Activated naive CD4-positive, alpha-beta T cell treated with anti-CD3 and anti-CD28 coated beads, Interleukin-2, amount 10 ng/mL, durations not matched to agents 7 days and 5 days (primary cell): ENCODE measurements at regions not wholly inside any gene's neighbourhood (a gene's known extent, or its start where the extent isn't known, plus 50 kb on each side); places are given as distances from the start of the nearest gene placed in this dataset.
"Not testable (repeated sequence)": the region's sequence is repeated elsewhere in the genome, so short reads cannot be mapped to it uniquely, and the experiment has no call there.

Experiments used
- CTCF ChIA-PET: fragments of 350-600 bp; sonication (Branson Sonifier 250); formaldehyde crosslinking; loops from one replicate; lab custom pipeline; 2021; ENCODE audit warnings: antibody characterized with exemption; lab: Charles Lee
- DNase-seq: peaks from one replicate; pipeline ENCODE4 v3.0.0-alpha.2; 2020
- H3K27ac Mint-ChIP-seq: one replicate; pipeline ENCODE4 v1.8.0; 2021; ENCODE audit warnings: mild to moderate bottlenecking, moderate library complexity, mixed read lengths
- H3K27me3 Mint-ChIP-seq: one replicate; pipeline ENCODE4 v1.8.0; 2021; ENCODE audit warnings: mild to moderate bottlenecking, mixed read lengths
- H3K36me3 Mint-ChIP-seq: one replicate; pipeline ENCODE4 v1.8.0; 2021; ENCODE audit warnings: mixed read lengths
- H3K4me1 Mint-ChIP-seq: one replicate; pipeline ENCODE4 v1.8.0; 2021; ENCODE audit warnings: mixed read lengths
- H3K4me3 Mint-ChIP-seq: one replicate; pipeline ENCODE4 v1.8.0; 2021; ENCODE audit warnings: mild to moderate bottlenecking, moderate library complexity, mixed read lengths
- H3K9me3 Mint-ChIP-seq: one replicate; pipeline ENCODE4 v1.8.0; 2021; ENCODE audit warnings: mixed read lengths

DNA sequence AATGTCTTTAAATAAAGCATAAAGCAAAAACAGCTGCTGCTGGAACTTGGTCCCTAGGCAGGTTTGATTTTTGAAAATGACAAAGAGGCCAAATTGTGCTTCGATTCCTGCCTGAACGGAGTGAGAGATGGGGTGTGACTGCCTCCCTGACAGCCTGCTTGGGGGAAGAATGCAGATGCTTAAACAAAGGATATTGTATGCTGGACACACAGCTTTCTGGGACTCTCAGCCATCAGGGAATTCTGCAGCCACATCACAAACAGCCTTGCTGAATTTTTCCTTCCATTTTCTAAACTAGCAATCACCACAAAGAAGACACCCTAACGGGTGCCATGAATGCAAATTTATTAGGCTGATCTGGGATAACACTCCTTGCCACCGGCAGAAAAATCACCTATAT is 83.9 kb upstream of the CPEB2 start:
- H3K27me3 Mint-ChIP-seq = peaks cover 5% of the 10 kb centered on the region
- no peaks in the 10 kb centered on the region for H3K9me3 Mint-ChIP-seq
- H3K27ac Mint-ChIP-seq = no peak overlapping the region
- no peak for DNase-seq
- H3K4me3 Mint-ChIP-seq = no peak overlapping the region
- no peaks in the 10 kb centered on the region for H3K4me1 Mint-ChIP-seq
- no peaks in the 10 kb centered on the region for H3K36me3 Mint-ChIP-seq
- CTCF ChIA-PET = no interaction called here

DNA sequence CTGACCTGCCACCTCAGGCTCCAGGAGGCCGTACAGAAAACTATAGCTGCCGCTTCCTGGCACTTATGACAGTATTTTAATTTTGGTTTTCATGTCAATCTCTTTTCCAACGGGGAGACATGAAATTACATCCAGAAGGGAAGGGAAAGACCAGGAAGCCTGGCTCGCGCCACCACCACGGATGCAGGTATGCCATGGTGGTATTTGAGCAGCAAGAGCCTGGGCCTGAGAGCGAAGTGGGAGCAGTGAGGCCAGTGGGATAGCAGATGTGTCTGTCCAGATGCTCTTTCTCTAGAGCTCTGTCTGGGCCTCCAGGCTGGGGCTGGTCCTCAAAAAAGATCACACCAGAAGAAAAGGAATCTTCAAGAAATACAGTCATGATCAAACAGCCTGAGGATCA is 82.5 kb upstream of the CPEB2 start:
- no peaks in the 10 kb centered on the region for H3K4me1 Mint-ChIP-seq
- H3K27me3 Mint-ChIP-seq = peaks cover 5% of the 10 kb centered on the region
- CTCF ChIA-PET = no interaction called here
- H3K9me3 Mint-ChIP-seq = no peaks in the 10 kb centered on the region
- no peak overlapping the region for H3K27ac Mint-ChIP-seq
- H3K4me3 Mint-ChIP-seq = no peak overlapping the region
- H3K36me3 Mint-ChIP-seq = no peaks in the 10 kb centered on the region
- no peak for DNase-seq

DNA sequence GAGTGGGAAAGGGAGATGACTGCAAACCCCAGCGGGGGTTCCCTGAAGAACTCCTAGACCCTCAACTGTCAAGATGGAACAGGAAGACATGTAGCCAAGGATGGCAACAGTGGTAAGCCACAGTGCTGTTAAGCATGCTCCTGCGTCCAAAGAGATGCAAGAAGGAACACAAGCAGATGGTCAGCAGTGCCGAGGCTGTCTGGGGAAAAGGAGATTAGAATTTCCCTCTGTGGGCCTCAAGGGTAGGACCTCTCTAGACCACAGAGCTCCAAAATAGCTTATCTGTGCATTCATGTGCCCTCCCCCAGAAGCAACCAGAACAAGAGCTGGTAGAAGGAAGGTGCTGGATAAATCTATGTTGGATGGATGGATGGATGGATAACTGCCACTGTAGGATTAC is 82.0 kb upstream of the CPEB2 start:
- Mint-ChIP-seq H3K27ac (no peak overlapping the region), H3K27me3 (peaks cover 5% of the 10 kb centered on the region), H3K4me1 (no peaks in the 10 kb centered on the region), H3K4me3 (no peak overlapping the region), H3K9me3 (no peaks in the 10 kb centered on the region), H3K36me3 (no peaks in the 10 kb centered on the region)
- no peak for DNase-seq
- CTCF ChIA-PET = interaction anchor here (1.0 kb wide), 1 partner anchor 87 kb away, joined by 3 read pairs; no protein-coding TSS in a partner anchor

DNA sequence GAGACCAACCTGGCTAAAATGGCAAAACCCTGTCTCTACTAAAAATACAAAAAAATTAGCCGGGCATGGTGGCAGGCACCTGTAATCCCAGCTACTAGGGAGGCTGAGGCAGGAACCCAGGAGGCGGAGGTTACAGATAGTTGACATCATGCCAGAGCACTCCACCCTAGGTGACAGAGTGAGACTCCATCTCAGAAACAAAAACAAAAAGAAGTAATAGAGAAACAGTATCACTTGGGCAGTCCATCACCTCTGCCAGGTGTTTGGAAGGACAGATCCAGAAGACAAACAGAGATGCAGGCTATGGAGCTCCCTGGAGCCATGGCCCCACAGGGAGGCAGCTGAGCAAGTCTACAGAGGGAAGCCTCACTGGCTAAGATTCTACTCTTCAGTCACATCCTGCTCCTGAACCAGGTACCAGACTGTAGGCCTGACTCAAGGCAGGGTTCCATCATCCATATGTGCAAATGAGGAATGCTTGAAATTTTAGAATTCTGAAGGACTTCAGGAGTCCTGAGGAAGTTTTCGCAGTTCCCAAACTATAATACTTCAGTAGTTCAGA is 81.4 kb upstream of the CPEB2 start:
- H3K4me1 Mint-ChIP-seq = no peaks in the 10 kb centered on the region
- peak overlapping the region; percentile 19 for H3K27ac Mint-ChIP-seq
- CTCF ChIA-PET = interaction anchor here (1.0 kb wide), 1 partner anchor 87 kb away, joined by 3 read pairs; no protein-coding TSS in a partner anchor
- no peaks in the 10 kb centered on the region for H3K9me3 Mint-ChIP-seq
- no peaks in the 10 kb centered on the region for H3K36me3 Mint-ChIP-seq
- DNase-seq = peak; percentile 45
- H3K4me3 Mint-ChIP-seq = no peak overlapping the region
- H3K27me3 Mint-ChIP-seq = peaks cover 5% of the 10 kb centered on the region

DNA sequence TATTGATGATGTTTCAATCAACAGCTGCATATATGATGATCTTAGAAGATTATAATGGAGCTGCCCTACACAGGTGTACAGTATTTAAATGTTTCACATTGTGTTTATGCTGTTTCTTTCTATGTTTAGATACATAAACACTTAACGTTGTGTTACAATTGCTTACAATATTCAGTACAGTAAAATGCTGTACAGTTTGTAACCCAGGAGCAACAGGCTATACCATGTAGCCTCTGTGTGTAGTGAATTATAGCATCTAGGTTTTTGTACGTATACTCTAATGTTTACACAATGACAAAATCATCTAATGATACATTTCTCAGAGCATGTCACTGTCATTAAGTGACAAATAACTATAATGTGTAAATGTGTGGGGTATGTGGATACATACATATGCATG is 80.5 kb upstream of the CPEB2 start:
- H3K27ac Mint-ChIP-seq, H3K27me3 Mint-ChIP-seq, CTCF ChIA-PET, H3K9me3 Mint-ChIP-seq, H3K4me3 Mint-ChIP-seq, H3K36me3 Mint-ChIP-seq, DNase-seq, H3K4me1 Mint-ChIP-seq: not testable (repeated sequence)

DNA sequence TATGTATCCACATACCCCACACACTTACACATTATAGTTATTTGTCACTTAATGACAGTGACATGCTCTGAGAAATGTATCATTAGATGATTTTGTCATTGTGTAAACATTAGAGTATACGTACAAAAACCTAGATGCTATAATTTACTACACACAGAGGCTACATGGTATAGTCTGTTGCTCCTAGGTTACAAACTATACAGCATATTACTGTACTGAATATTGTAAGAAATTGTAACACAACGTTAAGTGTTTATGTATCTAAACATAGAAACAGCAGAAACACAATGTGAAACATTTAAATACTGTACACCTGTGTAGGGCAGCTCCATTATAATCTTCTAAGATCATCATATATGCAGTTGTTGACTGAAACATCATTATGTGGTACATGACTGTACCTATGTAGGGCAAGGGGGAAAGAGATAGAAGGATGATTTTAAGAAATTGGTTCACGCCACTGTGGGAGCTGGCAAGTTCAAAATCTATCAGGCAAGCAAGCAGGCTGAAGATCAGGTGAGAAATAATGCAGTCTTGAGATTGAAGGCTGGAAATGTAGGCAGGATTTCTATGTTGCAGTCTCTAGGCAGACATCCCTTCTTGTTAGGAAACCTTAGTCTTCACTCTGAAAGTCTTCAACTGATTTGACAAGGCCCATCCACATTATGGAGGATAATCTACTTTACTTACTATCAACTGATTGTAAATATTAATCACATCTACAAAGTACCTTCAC is 78.0 kb upstream of the CPEB2 start:
- H3K9me3 Mint-ChIP-seq = no peaks in the 10 kb centered on the region
- CTCF ChIA-PET = no interaction called here
- H3K4me3 Mint-ChIP-seq = no peak overlapping the region
- H3K27me3 Mint-ChIP-seq = no peaks in the 10 kb centered on the region
- peak; percentile 29 for DNase-seq
- no peak overlapping the region for H3K27ac Mint-ChIP-seq
- no peaks in the 10 kb centered on the region for H3K4me1 Mint-ChIP-seq
- no peaks in the 10 kb centered on the region for H3K36me3 Mint-ChIP-seq

DNA sequence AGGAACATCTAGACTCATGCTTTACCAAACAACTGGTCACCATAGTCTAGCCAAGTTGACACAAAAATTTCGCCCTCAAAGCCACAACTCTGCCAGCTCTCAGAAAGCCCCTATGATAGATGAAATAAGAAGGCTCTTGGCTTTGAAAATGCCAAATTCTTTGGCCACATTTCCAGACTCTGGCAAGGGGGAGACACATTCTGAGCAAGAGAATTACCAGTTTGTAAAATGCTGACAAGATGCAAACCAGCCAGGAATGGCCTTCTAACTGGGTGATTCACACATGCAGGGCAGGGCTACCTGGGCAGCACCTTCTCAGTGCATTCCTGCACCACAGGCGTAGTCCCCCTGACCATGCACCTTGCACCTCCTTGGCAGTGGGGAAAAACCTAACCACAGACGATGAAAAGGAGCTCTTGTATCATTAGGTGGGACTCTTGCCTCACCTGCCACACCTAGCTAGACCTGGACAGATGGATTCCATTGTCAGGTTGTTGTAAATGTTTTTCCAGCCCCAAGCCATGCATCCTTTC is 77.4 kb upstream of the CPEB2 start:
- Mint-ChIP-seq H3K4me1 (no peaks in the 10 kb centered on the region), H3K9me3 (no peaks in the 10 kb centered on the region), H3K27me3 (no peaks in the 10 kb centered on the region), H3K27ac (no peak overlapping the region), H3K4me3 (no peak overlapping the region), H3K36me3 (no peaks in the 10 kb centered on the region)
- DNase-seq = peak; percentile 24
- CTCF ChIA-PET = no interaction called here

DNA sequence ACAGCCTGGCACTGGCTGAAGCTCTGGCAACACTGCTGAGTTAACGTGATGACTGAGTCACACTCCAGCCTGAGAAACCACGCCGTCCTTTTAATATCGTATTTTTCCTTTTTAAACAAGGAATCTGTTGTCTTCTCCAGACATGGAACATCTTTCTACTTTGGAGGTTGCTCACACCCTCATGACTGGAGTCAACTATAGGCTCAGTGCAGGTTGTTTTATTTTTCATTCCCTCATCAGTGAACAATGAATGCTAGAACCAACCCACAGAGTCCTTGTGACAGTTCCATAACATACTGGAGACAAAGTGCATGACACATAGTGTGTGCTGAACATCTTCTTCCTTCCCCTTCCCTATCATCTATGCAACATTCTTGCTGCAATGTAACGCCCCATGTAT is 76.8 kb upstream of the CPEB2 start:
- no peaks in the 10 kb centered on the region for H3K27me3 Mint-ChIP-seq
- CTCF ChIA-PET = no interaction called here
- DNase-seq = no peak
- H3K27ac Mint-ChIP-seq = peak overlapping the region; percentile 3
- H3K9me3 Mint-ChIP-seq = no peaks in the 10 kb centered on the region
- no peaks in the 10 kb centered on the region for H3K4me1 Mint-ChIP-seq
- H3K36me3 Mint-ChIP-seq = no peaks in the 10 kb centered on the region
- H3K4me3 Mint-ChIP-seq = no peak overlapping the region

DNA sequence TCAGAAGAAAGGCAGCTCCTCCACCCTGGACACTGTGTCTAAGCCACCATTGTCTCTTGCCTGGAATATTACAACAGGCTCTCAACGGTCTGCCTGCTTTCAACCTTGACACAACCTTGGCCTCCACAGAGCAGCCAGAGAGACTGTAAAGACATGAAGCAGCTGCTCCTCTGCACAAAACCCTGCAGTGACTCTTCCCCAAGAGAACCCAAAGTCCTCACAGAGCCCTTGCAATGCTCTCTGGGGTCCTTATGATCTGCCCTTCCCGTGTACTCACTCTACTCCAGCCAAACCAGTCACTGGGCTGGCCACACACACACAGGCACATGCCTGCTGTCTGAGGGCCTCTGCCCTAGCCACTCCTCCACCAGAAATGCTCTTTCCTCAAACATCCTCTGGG is 75.9 kb upstream of the CPEB2 start:
- DNase-seq = no peak
- H3K4me1 Mint-ChIP-seq = no peaks in the 10 kb centered on the region
- no peaks in the 10 kb centered on the region for H3K27me3 Mint-ChIP-seq
- CTCF ChIA-PET = no interaction called here
- no peaks in the 10 kb centered on the region for H3K36me3 Mint-ChIP-seq
- H3K9me3 Mint-ChIP-seq = no peaks in the 10 kb centered on the region
- H3K4me3 Mint-ChIP-seq = no peak overlapping the region
- H3K27ac Mint-ChIP-seq = no peak overlapping the region

DNA sequence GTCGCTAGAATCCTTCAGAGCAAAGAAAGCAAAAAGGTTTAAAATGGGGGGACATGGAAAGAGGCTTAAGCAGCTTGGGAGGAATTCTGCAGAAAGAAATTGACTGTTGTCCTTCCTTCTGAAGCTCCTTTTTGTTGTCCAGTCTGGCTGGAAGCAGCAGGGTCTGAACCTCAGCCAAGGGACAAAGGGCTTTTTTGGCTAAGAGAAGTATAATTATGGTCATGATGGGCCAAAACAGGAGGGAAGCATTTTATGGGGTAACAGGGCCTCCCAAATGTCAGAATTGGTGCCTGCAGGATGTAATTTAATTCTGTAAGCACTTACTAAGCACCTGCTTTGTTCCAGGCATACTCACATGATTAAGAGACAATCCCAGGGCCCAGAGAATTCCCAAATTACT is 74.2 kb upstream of the CPEB2 start:
- no peaks in the 10 kb centered on the region for H3K27me3 Mint-ChIP-seq
- no peaks in the 10 kb centered on the region for H3K36me3 Mint-ChIP-seq
- H3K27ac Mint-ChIP-seq = no peak overlapping the region
- no peak overlapping the region for H3K4me3 Mint-ChIP-seq
- CTCF ChIA-PET = no interaction called here
- no peak for DNase-seq
- no peaks in the 10 kb centered on the region for H3K4me1 Mint-ChIP-seq
- H3K9me3 Mint-ChIP-seq = no peaks in the 10 kb centered on the region

DNA sequence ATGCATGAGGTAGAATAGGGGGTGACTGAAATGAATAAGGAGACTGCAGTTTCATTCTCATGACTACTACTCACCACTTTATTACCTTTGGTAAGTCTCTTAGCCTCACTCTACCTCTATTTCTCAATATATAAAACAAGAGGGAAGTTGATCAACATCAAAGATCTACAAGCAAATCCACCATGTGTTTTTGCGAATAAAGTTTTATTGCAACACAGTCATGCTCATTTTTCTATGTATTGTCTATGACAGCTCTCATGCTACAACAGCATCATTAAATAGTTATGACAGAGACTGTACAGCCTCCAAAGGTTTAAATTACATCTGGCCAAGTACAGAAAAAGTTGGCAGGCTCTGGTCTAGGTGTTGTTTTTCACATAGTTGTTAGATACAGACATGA is 72.6 kb upstream of the CPEB2 start:
- H3K27me3 Mint-ChIP-seq = no peaks in the 10 kb centered on the region
- no peak for DNase-seq
- H3K4me3 Mint-ChIP-seq = no peak overlapping the region
- CTCF ChIA-PET = interaction anchor here (1.2 kb wide), 1 partner anchor 26 kb away, joined by 3 read pairs; no protein-coding TSS in a partner anchor
- H3K4me1 Mint-ChIP-seq = no peaks in the 10 kb centered on the region
- no peak overlapping the region for H3K27ac Mint-ChIP-seq
- H3K36me3 Mint-ChIP-seq = no peaks in the 10 kb centered on the region
- H3K9me3 Mint-ChIP-seq = no peaks in the 10 kb centered on the region

DNA sequence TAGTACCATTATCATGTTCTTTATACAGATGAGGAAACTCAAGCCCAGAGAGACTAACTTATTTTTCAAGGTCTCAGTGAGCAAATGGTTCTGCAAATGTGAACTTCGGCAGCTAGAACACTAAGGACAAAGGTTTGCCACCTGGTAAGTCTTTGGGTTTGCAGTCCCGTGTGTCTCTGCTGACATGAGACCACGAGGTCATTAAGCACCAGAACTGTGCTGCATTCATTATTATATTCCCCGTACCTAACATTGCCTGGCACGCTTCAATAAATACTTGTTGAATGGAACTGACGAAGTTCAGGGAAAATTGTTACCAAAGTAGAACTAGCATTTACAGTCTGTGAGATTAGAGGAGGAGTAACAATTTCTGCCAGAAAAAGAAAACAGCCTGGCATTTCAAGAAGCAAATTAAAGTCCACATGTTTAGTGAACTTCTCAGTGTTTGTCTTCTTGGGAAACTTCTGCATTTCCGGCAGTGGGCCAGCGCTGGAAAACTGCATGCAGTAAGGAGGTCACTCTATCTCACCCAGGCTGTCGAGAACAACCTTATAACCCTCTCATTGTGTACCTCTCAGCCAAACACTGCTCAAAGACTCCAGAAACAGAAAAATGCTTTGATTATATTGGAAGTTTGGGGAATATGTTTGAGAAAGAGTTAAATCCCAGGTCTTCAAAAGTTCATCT is 67.4 kb upstream of the CPEB2 start:
- H3K27me3 Mint-ChIP-seq = peaks cover 4% of the 10 kb centered on the region
- no peak overlapping the region for H3K4me3 Mint-ChIP-seq
- no peaks in the 10 kb centered on the region for H3K4me1 Mint-ChIP-seq
- no peaks in the 10 kb centered on the region for H3K9me3 Mint-ChIP-seq
- CTCF ChIA-PET = no interaction called here
- no peak overlapping the region for H3K27ac Mint-ChIP-seq
- DNase-seq = no peak
- no peaks in the 10 kb centered on the region for H3K36me3 Mint-ChIP-seq

DNA sequence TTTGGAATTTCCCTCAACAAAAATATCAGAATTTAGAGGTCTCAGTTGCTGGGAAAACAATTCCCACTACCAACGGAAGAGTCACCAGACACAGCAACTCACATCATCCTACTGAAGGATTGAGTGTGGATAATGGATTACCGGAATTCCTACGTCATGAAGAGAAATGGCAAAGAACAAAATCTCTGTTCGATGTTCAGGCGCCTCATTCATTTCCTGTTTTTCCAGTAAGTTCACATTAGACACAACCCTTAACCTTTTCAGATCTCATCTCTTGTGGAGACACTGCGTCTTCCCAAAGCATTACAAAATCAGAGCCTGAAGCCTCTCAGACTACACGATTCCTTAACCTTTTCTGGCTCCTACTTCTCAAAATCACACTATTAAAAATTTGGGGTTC is 58.5 kb upstream of the CPEB2 start:
- Mint-ChIP-seq H3K4me1 (no peaks in the 10 kb centered on the region), H3K36me3 (no peaks in the 10 kb centered on the region), H3K27me3 (peaks cover 12% of the 10 kb centered on the region), H3K27ac (no peak overlapping the region), H3K4me3 (no peak overlapping the region), H3K9me3 (no peaks in the 10 kb centered on the region)
- CTCF ChIA-PET = no interaction called here
- DNase-seq = no peak

DNA sequence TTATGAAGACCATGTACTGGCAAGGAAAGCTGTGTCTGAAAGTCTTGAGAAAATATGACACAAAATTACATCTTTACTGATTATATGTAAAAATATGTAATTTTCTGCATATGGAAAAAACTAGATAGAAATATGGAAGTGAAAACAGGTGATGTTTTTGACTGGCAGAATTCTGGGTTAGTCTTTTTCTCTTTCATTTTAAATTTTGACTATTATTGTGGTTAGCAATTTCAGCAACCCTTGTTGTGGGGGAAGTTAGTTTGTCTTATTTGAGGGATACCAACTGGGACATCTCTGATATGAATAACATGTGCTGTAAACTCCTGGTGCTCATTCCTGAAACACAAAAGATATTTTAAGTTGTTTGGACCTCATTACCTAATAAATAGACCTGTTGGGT is 49.9 kb upstream of the CPEB2 start:
- Mint-ChIP-seq H3K4me1 (no peaks in the 10 kb centered on the region), H3K9me3 (no peaks in the 10 kb centered on the region), H3K4me3 (no peak overlapping the region), H3K36me3 (no peaks in the 10 kb centered on the region), H3K27me3 (peaks cover 17% of the 10 kb centered on the region), H3K27ac (no peak overlapping the region)
- CTCF ChIA-PET = no interaction called here
- DNase-seq = no peak
